GM23338 (cell line): ENCODE measurements at regions not wholly inside any gene's neighbourhood (a gene's known extent, or its start where the extent isn't known, plus 50 kb on each side); places are given as distances from the start of the nearest gene placed in this dataset.

ENCODE experiments used
- ATAC-seq: fragments of 200-7000 bp; cut with Tn5 transposase; 3 replicates; pipeline ENCODE4 v1.9.1; 2020
- DNase-seq: peaks from one replicate; pipeline ENCODE4 v3.0.0-alpha.2; 2015; ENCODE audit warnings: low spot score
- H2AFZ ChIP-seq: fragments of 200-600 bp; sonication (generic); 2 replicates; pipeline ENCODE4 v1.8.0; 2016; ENCODE audit warnings: antibody characterized with exemption, mild to moderate bottlenecking, moderate library complexity
- H3F3A ChIP-seq: fragments of 200-600 bp; sonication (generic); replicated peaks from 2 replicates; pipeline ENCODE4 v1.8.0; 2017; ENCODE audit warnings: antibody characterized with exemption, mixed run types, low read depth
- H3K27ac ChIP-seq: fragments of 200-600 bp; sonication (generic); 2 replicates; pipeline ENCODE4 v1.6.1; 2016; ENCODE audit warnings: low read depth
- H3K27me3 ChIP-seq: fragments of 200-600 bp; sonication (generic); 2 replicates; pipeline ENCODE4 v1.8.0; 2016; ENCODE audit warnings: mild to moderate bottlenecking, mixed run types, moderate library complexity; ENCODE audit not compliant: insufficient read depth
- H3K36me3 ChIP-seq: fragments of 200-600 bp; sonication (generic); 2 replicates; pipeline ENCODE4 v1.8.0; 2016; ENCODE audit warnings: mild to moderate bottlenecking; ENCODE audit not compliant: insufficient read depth
- H3K4me1 ChIP-seq: fragments of 200-600 bp; sonication (generic); 2 replicates; pipeline ENCODE4 v1.8.0; 2016; ENCODE audit warnings: mild to moderate bottlenecking, moderate library complexity; ENCODE audit not compliant: insufficient read depth
- H3K4me2 ChIP-seq: fragments of 200-600 bp; sonication (generic); 2 replicates; pipeline ENCODE4 v1.7.1; 2017; ENCODE audit warnings: mixed run types
- H3K4me3 ChIP-seq: fragments of 200-600 bp; sonication (generic); 2 replicates; pipeline ENCODE4 v1.6.1; 2016; ENCODE audit warnings: mixed run types
- H3K79me2 ChIP-seq: fragments of 200-600 bp; sonication (generic); replicated peaks from 2 replicates; pipeline ENCODE4 v1.8.0; 2017; ENCODE audit warnings: mild to moderate bottlenecking; ENCODE audit not compliant: insufficient read depth
- H3K9me2 ChIP-seq: fragments of 200-600 bp; sonication (generic); 2 replicates; pipeline ENCODE4 v1.8.0; 2017; ENCODE audit not compliant: insufficient read depth
- H4K20me1 ChIP-seq: fragments of 200-600 bp; sonication (generic); replicated peaks from 2 replicates; pipeline ENCODE4 v1.8.0; 2017; ENCODE audit warnings: mild to moderate bottlenecking; ENCODE audit not compliant: insufficient read depth
- H3K27ac Mint-ChIP-seq: 2 replicates; pipeline ENCODE4 v1.8.0; 2020; ENCODE audit warnings: inconsistent platforms, mild to moderate bottlenecking, moderate library complexity, mixed read lengths
- H3K27me3 Mint-ChIP-seq: 3 replicates; pipeline ENCODE4 v1.8.0; 2022; ENCODE audit warnings: low read depth, mild to moderate bottlenecking, moderate library complexity, mixed read lengths, inconsistent platforms; ENCODE audit not compliant: insufficient read depth, poor library complexity
- H3K36me3 Mint-ChIP-seq: 3 replicates; pipeline ENCODE4 v1.8.0; 2021; ENCODE audit warnings: low read depth, mild to moderate bottlenecking, inconsistent platforms, moderate library complexity, mixed read lengths
- H3K4me1 Mint-ChIP-seq: 3 replicates; pipeline ENCODE4 v1.8.0; 2020; ENCODE audit warnings: mild to moderate bottlenecking, inconsistent platforms, mixed read lengths
- H3K4me3 Mint-ChIP-seq: 3 replicates; pipeline ENCODE4 v1.8.0; 2021; ENCODE audit warnings: moderate library complexity, mild to moderate bottlenecking, inconsistent platforms, mixed read lengths
- H3K9me3 Mint-ChIP-seq: 3 replicates; pipeline ENCODE4 v1.8.0; 2020; ENCODE audit warnings: moderate library complexity, mild to moderate bottlenecking, inconsistent platforms, mixed read lengths
- CREB1 ChIP-seq: fragments of 250-450 bp; sonication (Bioruptor Pico); IDR thresholded peaks from 2 replicates; pipeline ENCODE4 v1.5.0; 2020; ENCODE audit warnings: low read depth, mild to moderate bottlenecking, moderate library complexity
- CTCF ChIP-seq, 2 experiments: fragments of 200-600 bp in 1 of 2; sonication (generic) in 1 of 2; conservative IDR thresholded peaks; 2 replicates each; pipeline versions ENCODE4 v1.5.1 to v1.6.1; 2016 to 2017; ENCODE audit warnings: antibody characterized with exemption in 2 of 2, low read depth in 2 of 2, mild to moderate bottlenecking in 2 of 2, moderate library complexity in 1 of 2
- ETS1 ChIP-seq: IDR thresholded peaks from 2 replicates; pipeline ENCODE4 v1.6.1; 2016; ENCODE audit warnings: antibody characterized with exemption
- EZH2 ChIP-seq: fragments of 200-600 bp; sonication (generic); IDR thresholded peaks from one replicate; pipeline ENCODE4 v1.8.0; 2017; ENCODE audit warnings: antibody characterized with exemption, mild to moderate bottlenecking, low read depth; ENCODE audit not compliant: unreplicated experiment
- EZH2phosphoT487 ChIP-seq: fragments of 200-600 bp; sonication (generic); IDR thresholded peaks from one replicate; pipeline ENCODE4 v1.8.1; 2018; ENCODE audit warnings: antibody characterized with exemption; ENCODE audit not compliant: unreplicated experiment
- JUNB ChIP-seq: IDR thresholded peaks from one replicate; pipeline ENCODE4 v1.6.1; 2016; ENCODE audit warnings: antibody characterized with exemption; ENCODE audit not compliant: unreplicated experiment
- NANOG ChIP-seq: IDR thresholded peaks from 2 replicates; pipeline ENCODE4 v1.6.1; 2016; ENCODE audit warnings: antibody characterized with exemption, borderline replicate concordance
- POLR2AphosphoS5 ChIP-seq: IDR thresholded peaks from 2 replicates; pipeline ENCODE4 v1.6.1; 2016; ENCODE audit warnings: antibody characterized with exemption, low read depth
- REST ChIP-seq: IDR thresholded peaks from one replicate; pipeline ENCODE4 v1.6.1; 2018; ENCODE audit warnings: antibody characterized with exemption; ENCODE audit not compliant: unreplicated experiment
- STAT1 ChIP-seq: IDR thresholded peaks from one replicate; pipeline ENCODE4 v1.6.1; 2016; ENCODE audit warnings: antibody characterized with exemption; ENCODE audit not compliant: unreplicated experiment
- ZNF114 ChIP-seq: fragments of 250-450 bp; sonication (Bioruptor Pico); IDR thresholded peaks from 2 replicates; pipeline ENCODE4 v1.5.0; 2020; ENCODE audit warnings: mild to moderate bottlenecking, moderate library complexity
- ZNF331 ChIP-seq: fragments of 250-450 bp; sonication (Bioruptor Pico); IDR thresholded peaks from 2 replicates; pipeline ENCODE4 v1.5.0; 2020; ENCODE audit warnings: low read depth, mild to moderate bottlenecking, moderate library complexity
- ZNF462 ChIP-seq: fragments of 250-450 bp; sonication (Bioruptor Pico); IDR thresholded peaks from 2 replicates; pipeline ENCODE4 v1.5.0; 2020; ENCODE audit warnings: mild to moderate bottlenecking, moderate library complexity

GRCh38 chrX:125757794-125758564 lies 408.1 kb downstream of the DCAF12L2 start:
- Histone ChIP-seq H3K9me2 (no peaks in the 10 kb centered on the region), H3F3A (no peaks in the 10 kb centered on the region), H3K4me3 (no peak overlapping the region), H3K79me2 (no peaks in the 10 kb centered on the region), H3K4me1 (no peaks in the 10 kb centered on the region), H3K4me2 (no peak overlapping the region), H2AFZ (no peak overlapping the region), H3K27ac (no peak overlapping the region), H4K20me1 (no peaks in the 10 kb centered on the region), H3K27me3 (no peaks in the 10 kb centered on the region), H3K36me3 (no peaks in the 10 kb centered on the region)
- TF ChIP-seq STAT1 (no peak), ZNF114 (CRISPR knock-in tag) (no peak), ZNF331 (CRISPR knock-in tag) (no peak), POLR2AphosphoS5 (no peak), ETS1 (no peak), NANOG (no peak), CREB1 (CRISPR knock-in tag) (no peak), EZH2 (no peak), JUNB (no peak), CTCF (conservative IDR thresholded peaks at IDR 0.05; ENCODE audit: low read depth in 2 of 2) (no peak), REST (no peak), EZH2phosphoT487 (no peak), ZNF462 (CRISPR knock-in tag) (no peak)
- Mint-ChIP-seq H3K36me3 (peaks cover 4% of the 10 kb centered on the region; the same call in 1 of the 3 replicates), H3K4me1 (no peaks in the 10 kb centered on the region), H3K27me3 (no peaks in the 10 kb centered on the region), H3K4me3 (no peak overlapping the region), H3K27ac (no peak overlapping the region), H3K9me3 (peaks cover 6% of the 10 kb centered on the region)
- DNase-seq (no peak), ATAC-seq (no peak)
